Neural cell (in vitro differentiated cells): ENCODE measurements at regions not wholly inside any gene's neighbourhood (a gene's known extent, or its start where the extent isn't known, plus 50 kb on each side); places are given as distances from the start of the nearest gene placed in this dataset.

ENCODE experiments used
- CTCF ChIP-seq: fragments of 450-650 bp; IDR thresholded peaks from 2 replicates; pipeline ENCODE4 v1.5.1; 2014; ENCODE audit warnings: antibody characterized with exemption, mild to moderate bottlenecking, moderate library complexity; ENCODE audit not compliant: poor library complexity, severe bottlenecking
- EP300 ChIP-seq: fragments of 450-650 bp; conservative IDR thresholded peaks from 2 replicates; pipeline ENCODE4 v1.6.1; 2014; ENCODE audit warnings: antibody characterized with exemption, mild to moderate bottlenecking, moderate library complexity; ENCODE audit not compliant: poor library complexity, severe bottlenecking
- EZH2 ChIP-seq: fragments of 200-600, 300-800 bp; shearing (Covaris generic), sonication (generic); IDR thresholded peaks from 2 replicates; pipeline ENCODE4 v1.6.1; 2014; ENCODE audit warnings: antibody characterized with exemption, low read length, borderline replicate concordance, mild to moderate bottlenecking; ENCODE audit not compliant: insufficient read depth, poor library complexity, severe bottlenecking
- POLR2AphosphoS5 ChIP-seq: IDR thresholded peaks from 2 replicates; pipeline ENCODE4 v1.6.1; 2012
- RAD21 ChIP-seq: fragments of 450-650 bp; conservative IDR thresholded peaks from 2 replicates; pipeline ENCODE4 v1.6.1; 2014; ENCODE audit warnings: antibody characterized with exemption, mild to moderate bottlenecking, moderate library complexity
- REST ChIP-seq: IDR thresholded peaks from 2 replicates; pipeline ENCODE4 v1.6.1; 2012; ENCODE audit warnings: borderline replicate concordance
- SMC3 ChIP-seq: fragments of 450-650 bp; conservative IDR thresholded peaks from 2 replicates; pipeline ENCODE4 v1.6.1; 2014; ENCODE audit warnings: antibody characterized with exemption, mild to moderate bottlenecking, moderate library complexity; ENCODE audit not compliant: poor library complexity
- TAF1 ChIP-seq: IDR thresholded peaks from 2 replicates; pipeline ENCODE4 v1.6.1; 2012; ENCODE audit warnings: low read depth

GRCh38 chr18:43819873-43820272, 542.6 kb upstream of the SYT4 start:
- TF ChIP-seq CTCF (no peak), TAF1 (no peak), REST (no peak), POLR2AphosphoS5 (no peak), EP300 (no peak), EZH2 (no peak), RAD21 (no peak), SMC3 (no peak)
